ENCODE measurements at regions not wholly inside any gene's neighbourhood (a gene's known extent, or its start where the extent isn't known, plus 50 kb on each side); places are given as distances from the start of the nearest gene placed in this dataset.

DNA sequence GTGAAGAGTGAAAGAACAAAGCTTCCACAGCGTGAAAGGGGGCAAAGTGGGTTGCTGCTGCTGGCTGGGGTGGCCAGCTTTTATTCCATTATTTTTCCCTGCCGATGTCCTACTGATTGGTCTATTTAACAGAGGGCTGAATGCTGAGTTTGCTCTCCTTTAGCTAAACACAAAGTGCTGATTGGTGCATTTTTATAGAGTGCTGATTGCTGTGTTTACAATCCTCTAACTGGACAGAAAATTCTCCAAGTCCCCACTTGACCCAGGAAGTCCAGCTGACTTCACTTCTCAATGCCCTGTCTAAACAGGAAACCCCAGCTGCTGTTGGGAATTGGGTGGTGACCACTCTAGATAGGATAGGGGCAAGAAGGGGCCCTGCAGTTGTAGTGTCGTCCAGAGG is 335.6 kb upstream of the RBMY1B start:
- TF ChIP-seq, protein P1, sequence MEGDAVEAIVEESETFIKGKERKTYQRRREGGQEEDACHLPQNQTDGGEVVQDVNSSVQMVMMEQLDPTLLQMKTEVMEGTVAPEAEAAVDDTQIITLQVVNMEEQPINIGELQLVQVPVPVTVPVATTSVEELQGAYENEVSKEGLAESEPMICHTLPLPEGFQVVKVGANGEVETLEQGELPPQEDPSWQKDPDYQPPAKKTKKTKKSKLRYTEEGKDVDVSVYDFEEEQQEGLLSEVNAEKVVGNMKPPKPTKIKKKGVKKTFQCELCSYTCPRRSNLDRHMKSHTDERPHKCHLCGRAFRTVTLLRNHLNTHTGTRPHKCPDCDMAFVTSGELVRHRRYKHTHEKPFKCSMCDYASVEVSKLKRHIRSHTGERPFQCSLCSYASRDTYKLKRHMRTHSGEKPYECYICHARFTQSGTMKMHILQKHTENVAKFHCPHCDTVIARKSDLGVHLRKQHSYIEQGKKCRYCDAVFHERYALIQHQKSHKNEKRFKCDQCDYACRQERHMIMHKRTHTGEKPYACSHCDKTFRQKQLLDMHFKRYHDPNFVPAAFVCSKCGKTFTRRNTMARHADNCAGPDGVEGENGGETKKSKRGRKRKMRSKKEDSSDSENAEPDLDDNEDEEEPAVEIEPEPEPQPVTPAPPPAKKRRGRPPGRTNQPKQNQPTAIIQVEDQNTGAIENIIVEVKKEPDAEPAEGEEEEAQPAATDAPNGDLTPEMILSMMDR (IDR thresholded peaks at IDR 0.05 in 8 of 11, conservative IDR thresholded peaks at IDR 0.05 in 3 of 11) = no peak
- TF ChIP-seq POLR2A (IDR thresholded peaks at IDR 0.05) = no peak
